A673 (cell line): ENCODE measurements at regions not wholly inside any gene's neighbourhood (a gene's known extent, or its start where the extent isn't known, plus 50 kb on each side); places are given as distances from the start of the nearest gene placed in this dataset.

Experiments
- BruUV-seq: library from RNA; stranded (reverse); fragments of 400-500 nt; replicated peaks from 2 replicates; lab custom pipeline; 2021; lab: Mats Ljungman, UMichigan
- CTCF ChIA-PET: fragments of 300-600 bp; sonication (Branson Sonifier 250); formaldehyde crosslinking; loops from one replicate; lab custom pipeline; 2022; ENCODE audit warnings: antibody characterized with exemption; lab: Charles Lee
- POLR2A ChIA-PET: fragments of 300-600 bp; sonication (Branson Sonifier 250); formaldehyde crosslinking; loops from one replicate; lab custom pipeline; 2022; ENCODE audit warnings: antibody characterized with exemption; ENCODE audit not compliant: low non-redundant PET; lab: Charles Lee
- DNase-seq: peaks from one replicate; pipeline ENCODE4 v3.0.0-alpha.2; 2015; ENCODE audit warnings: low spot score
- H3K27ac ChIP-seq: fragments of 200-600 bp; sonication (generic); 2 replicates; pipeline ENCODE4 v1.5.1; 2016; ENCODE audit warnings: mixed run types, low read depth, mild to moderate bottlenecking, mixed read lengths, antibody characterized with exemption, low read length; ENCODE audit not compliant: poor library complexity, severe bottlenecking
- H3K27me3 ChIP-seq: fragments of 200-600 bp; sonication (generic); replicated peaks from 2 replicates; pipeline ENCODE4 v1.6.1; 2017; ENCODE audit warnings: mixed run types, low read depth, mild to moderate bottlenecking, mixed read lengths, antibody characterized with exemption, low read length; ENCODE audit not compliant: insufficient read depth, poor library complexity
- H3K36me3 ChIP-seq: fragments of 200-600 bp; sonication (generic); 2 replicates; pipeline ENCODE4 v1.6.1; 2016; ENCODE audit warnings: mixed run types, mild to moderate bottlenecking, mixed read lengths, antibody characterized with exemption, low read length; ENCODE audit not compliant: insufficient read depth, poor library complexity, severe bottlenecking
- H3K4me1 ChIP-seq: fragments of 200-600 bp; sonication (generic); 2 replicates; pipeline ENCODE4 v1.6.1; 2017; ENCODE audit warnings: mixed run types, mild to moderate bottlenecking, mixed read lengths, antibody characterized with exemption, low read length; ENCODE audit not compliant: insufficient read depth, poor library complexity, severe bottlenecking
- H3K4me3 ChIP-seq: fragments of 200-600 bp; sonication (generic); 2 replicates; pipeline ENCODE4 v1.5.1; 2016; ENCODE audit warnings: low read depth, mixed run types, mild to moderate bottlenecking, mixed read lengths, low read length; ENCODE audit not compliant: poor library complexity, severe bottlenecking
- H3K9me3 ChIP-seq: fragments of 200-600 bp; sonication (generic); 2 replicates; pipeline ENCODE4 v1.6.1; 2016; ENCODE audit warnings: mixed run types, low read depth, mild to moderate bottlenecking, mixed read lengths, antibody characterized with exemption, low read length; ENCODE audit not compliant: poor library complexity, severe bottlenecking
- EZH2 ChIP-seq: fragments of 200-600 bp; sonication (generic); IDR thresholded peaks from 2 replicates; pipeline ENCODE4 v1.6.1; 2017; ENCODE audit warnings: borderline replicate concordance, low read depth, mild to moderate bottlenecking, mixed read lengths, antibody characterized with exemption, low read length; ENCODE audit not compliant: poor library complexity, severe bottlenecking
- intact Hi-C: fragments of 100-400 bp; cut with micrococcal nuclease; formaldehyde crosslinking; loops from one replicate; pipeline ENCODE4 v1.10.0; 2022; ENCODE audit not compliant: unreplicated experiment
- TF ChIP-seq, protein P1 (sequence below): fragments of 300-800, 200-600 bp; sonication (generic); conservative IDR thresholded peaks from 2 replicates; pipeline ENCODE4 v1.5.1; 2017; ENCODE audit warnings: low read depth, mild to moderate bottlenecking, antibody characterized with exemption, low read length, moderate library complexity, mixed read lengths

DNA sequence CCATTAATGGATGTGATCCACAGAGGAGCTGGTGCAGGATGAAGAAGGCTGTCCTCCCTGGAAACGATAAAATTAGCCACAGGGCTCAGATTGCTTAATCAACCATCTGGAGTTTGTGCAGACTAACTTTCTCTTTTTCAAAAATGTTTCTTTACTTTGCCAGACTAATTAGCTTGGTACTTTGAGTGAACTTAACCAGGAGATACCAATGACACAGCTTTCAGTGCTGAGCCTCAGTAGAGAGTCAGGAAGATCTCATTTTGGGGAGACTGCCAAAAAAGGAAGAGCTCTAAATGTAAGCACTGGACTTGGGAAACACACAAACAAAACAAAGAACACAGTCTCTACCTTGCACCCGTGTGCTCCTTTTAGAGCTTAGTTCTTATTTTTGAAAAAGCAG is 248.1 kb upstream of the DEPDC1 start:
- POLR2A ChIA-PET: interaction anchor here (0.7 kb wide), 1 partner anchor 48 kb away, joined by 7 read pairs; no protein-coding TSS in a partner anchor
- CTCF ChIA-PET: interaction anchor here (0.7 kb wide), 1 partner anchor 383 kb away, joined by 9 read pairs; no protein-coding TSS in a partner anchor
- TF ChIP-seq, protein P1, sequence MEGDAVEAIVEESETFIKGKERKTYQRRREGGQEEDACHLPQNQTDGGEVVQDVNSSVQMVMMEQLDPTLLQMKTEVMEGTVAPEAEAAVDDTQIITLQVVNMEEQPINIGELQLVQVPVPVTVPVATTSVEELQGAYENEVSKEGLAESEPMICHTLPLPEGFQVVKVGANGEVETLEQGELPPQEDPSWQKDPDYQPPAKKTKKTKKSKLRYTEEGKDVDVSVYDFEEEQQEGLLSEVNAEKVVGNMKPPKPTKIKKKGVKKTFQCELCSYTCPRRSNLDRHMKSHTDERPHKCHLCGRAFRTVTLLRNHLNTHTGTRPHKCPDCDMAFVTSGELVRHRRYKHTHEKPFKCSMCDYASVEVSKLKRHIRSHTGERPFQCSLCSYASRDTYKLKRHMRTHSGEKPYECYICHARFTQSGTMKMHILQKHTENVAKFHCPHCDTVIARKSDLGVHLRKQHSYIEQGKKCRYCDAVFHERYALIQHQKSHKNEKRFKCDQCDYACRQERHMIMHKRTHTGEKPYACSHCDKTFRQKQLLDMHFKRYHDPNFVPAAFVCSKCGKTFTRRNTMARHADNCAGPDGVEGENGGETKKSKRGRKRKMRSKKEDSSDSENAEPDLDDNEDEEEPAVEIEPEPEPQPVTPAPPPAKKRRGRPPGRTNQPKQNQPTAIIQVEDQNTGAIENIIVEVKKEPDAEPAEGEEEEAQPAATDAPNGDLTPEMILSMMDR: no peak
- H3K4me3 ChIP-seq: no peak overlapping the region
- intact Hi-C loops: no loop called here
- H3K36me3 ChIP-seq: no peaks in the 10 kb centered on the region
- peak overlapping the region; percentile 43 for H3K27ac ChIP-seq
- DNase-seq: peak; percentile 36
- H3K9me3 ChIP-seq: no peaks in the 10 kb centered on the region
- no peaks in the 10 kb centered on the region for H3K27me3 ChIP-seq
- no peaks in the 10 kb centered on the region for H3K4me1 ChIP-seq
- BruUV-seq: no TSS peak

DNA sequence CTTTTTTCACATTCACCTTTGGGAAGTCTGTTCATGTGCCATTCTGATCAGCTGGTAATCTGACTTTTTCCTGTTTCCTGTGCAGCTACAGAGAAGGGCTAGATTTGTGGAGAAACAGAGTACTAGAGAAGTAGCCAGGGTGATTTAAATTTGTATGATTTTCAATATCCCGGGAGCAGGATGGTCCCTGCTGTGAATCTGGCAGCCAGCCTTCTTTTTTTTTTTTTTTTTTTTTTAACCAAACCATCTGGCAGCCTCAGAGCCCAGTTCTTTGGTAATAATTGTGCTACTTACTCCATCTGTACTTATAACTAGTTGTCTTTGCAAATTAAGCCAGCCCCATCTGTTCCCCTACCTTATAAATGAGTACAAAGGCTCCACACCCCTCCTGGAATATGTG is 248.6 kb upstream of the DEPDC1 start:
- H3K36me3 ChIP-seq: no peaks in the 10 kb centered on the region
- no peaks in the 10 kb centered on the region for H3K9me3 ChIP-seq
- no peak overlapping the region for H3K4me3 ChIP-seq
- H3K4me1 ChIP-seq: no peaks in the 10 kb centered on the region
- no TSS peak for BruUV-seq
- peak overlapping the region; percentile 43 for H3K27ac ChIP-seq
- no peaks in the 10 kb centered on the region for H3K27me3 ChIP-seq
- ChIA-PET POLR2A (interaction anchor here (0.7 kb wide), 1 partner anchor 47 kb away, joined by 7 read pairs; no protein-coding TSS in a partner anchor), CTCF (interaction anchor here (0.7 kb wide), 1 partner anchor 383 kb away, joined by 9 read pairs; no protein-coding TSS in a partner anchor)
- TF ChIP-seq, protein P1: no peak
- no peak for TF ChIP-seq EZH2
- intact Hi-C loops: no loop called here
- peak; percentile 60 for DNase-seq

DNA sequence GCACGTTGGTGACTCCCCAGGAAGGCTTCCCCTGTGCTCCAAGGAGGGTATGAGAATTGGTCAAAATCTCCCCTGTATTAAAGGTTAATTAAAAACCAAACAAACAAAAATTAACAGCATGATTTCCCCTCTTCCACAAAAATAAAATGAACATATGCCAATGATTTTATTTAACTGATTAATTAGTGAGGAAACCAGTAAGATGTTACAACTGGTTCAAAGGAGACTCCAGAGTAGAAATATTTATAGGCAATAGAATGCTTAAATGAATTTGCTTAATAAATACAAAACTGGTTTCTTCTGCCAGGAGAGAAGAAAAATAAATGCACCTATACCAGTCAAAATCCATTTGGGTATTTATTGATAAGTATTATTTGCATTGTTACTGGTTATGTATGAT is 249.5 kb upstream of the DEPDC1 start:
- POLR2A ChIA-PET: no interaction called here
- no peak for DNase-seq
- H3K4me1 ChIP-seq: no peaks in the 10 kb centered on the region
- intact Hi-C loops: no loop called here
- no peak overlapping the region for H3K27ac ChIP-seq
- no TSS peak for BruUV-seq
- TF ChIP-seq, protein P1: no peak
- TF ChIP-seq EZH2: no peak
- no peak overlapping the region for H3K4me3 ChIP-seq
- no peaks in the 10 kb centered on the region for H3K36me3 ChIP-seq
- CTCF ChIA-PET: no interaction called here
- no peaks in the 10 kb centered on the region for H3K9me3 ChIP-seq
- H3K27me3 ChIP-seq: no peaks in the 10 kb centered on the region
